HG02623 (cell line): ENCODE measurements at regions not wholly inside any gene's neighbourhood (a gene's known extent, or its start where the extent isn't known, plus 50 kb on each side); places are given as distances from the start of the nearest gene placed in this dataset.
A peak's percentile ranks its signal among the peaks of the same experiment; 100 is the strongest.

Source experiments
- ATAC-seq: cut with Tn5 transposase; IDR thresholded peaks from one replicate; pipeline ENCODE4 v1.9.1; 2021; ENCODE audit warnings: moderate library complexity; ENCODE audit not compliant: unreplicated experiment

- no peak for ATAC-seq
Measured at GRCh38 chr1:87863317-87863716, 534.6 kb downstream of the LMO4 start.

- no peak for ATAC-seq
Measured at GRCh38 chr1:87864676-87865075, 536.0 kb downstream of the LMO4 start.

- no peak for ATAC-seq
Measured at GRCh38 chr1:87866416-87866815, 537.7 kb downstream of the LMO4 start.

GRCh38 chr1:87867626-87868025 lies 538.9 kb downstream of the LMO4 start:
- no peak for ATAC-seq

GRCh38 chr1:87869567-87869966 lies 540.9 kb downstream of the LMO4 start:
- ATAC-seq = no peak

GRCh38 chr1:87872189-87872588 lies 543.5 kb downstream of the LMO4 start:
- ATAC-seq = peak; percentile 64

GRCh38 chr1:87872692-87873091 lies 544.0 kb downstream of the LMO4 start:
- ATAC-seq = no peak

GRCh38 chr1:87878873-87879272 lies 550.2 kb downstream of the LMO4 start:
- ATAC-seq = no peak

- ATAC-seq = no peak
Measured at GRCh38 chr1:87880098-87880760, 551.5 kb downstream of the LMO4 start.

GRCh38 chr1:87880764-87881163 lies 552.1 kb downstream of the LMO4 start:
- no peak for ATAC-seq

- ATAC-seq = no peak
Measured at GRCh38 chr1:87883906-87884305, 555.2 kb downstream of the LMO4 start.

- no peak for ATAC-seq
Measured at GRCh38 chr1:87884581-87884980, 555.9 kb downstream of the LMO4 start.

- ATAC-seq = no peak
Measured at GRCh38 chr1:87885278-87886025, 556.8 kb downstream of the LMO4 start.

GRCh38 chr1:87887100-87887499 lies 558.4 kb downstream of the LMO4 start:
- no peak for ATAC-seq

- no peak for ATAC-seq
Measured at GRCh38 chr1:87888446-87888845, 559.8 kb downstream of the LMO4 start.

- ATAC-seq = peak; percentile 85
Measured at GRCh38 chr1:87894062-87894461, 565.4 kb downstream of the LMO4 start.

- no peak for ATAC-seq
Measured at GRCh38 chr1:87897481-87897880, 568.8 kb downstream of the LMO4 start.

- no peak for ATAC-seq
Measured at GRCh38 chr1:87898431-87898830, 569.8 kb downstream of the LMO4 start.

- ATAC-seq = no peak
Measured at GRCh38 chr1:87899017-87899416, 570.3 kb downstream of the LMO4 start.

GRCh38 chr1:87899746-87900145 lies 571.1 kb downstream of the LMO4 start:
- ATAC-seq = no peak

- peak; percentile 77 for ATAC-seq
Measured at GRCh38 chr1:87902830-87903229, 574.1 kb downstream of the LMO4 start.

- ATAC-seq = peak; percentile 17
Measured at GRCh38 chr1:87903242-87903641, 574.6 kb downstream of the LMO4 start.

GRCh38 chr1:87904651-87905050 lies 576.0 kb downstream of the LMO4 start:
- ATAC-seq = no peak
